NK-92 treated with Interleukin-12 subunit alpha and Interleukin-12 subunit beta, amount 100 ng/mL, for 24 hours (cell line): ENCODE measurements at regions not wholly inside any gene's neighbourhood (a gene's known extent, or its start where the extent isn't known, plus 50 kb on each side); places are given as distances from the start of the nearest gene placed in this dataset.

Experiments used
- DNase-seq: peaks from one replicate; lab custom pipeline; 2025; lab: John Stamatoyannopoulos, UW

- no peak for DNase-seq
These were observed 69.8 kb upstream of the DMAC1 start for GRCh38 chr9:7869340-7869739.

DNA sequence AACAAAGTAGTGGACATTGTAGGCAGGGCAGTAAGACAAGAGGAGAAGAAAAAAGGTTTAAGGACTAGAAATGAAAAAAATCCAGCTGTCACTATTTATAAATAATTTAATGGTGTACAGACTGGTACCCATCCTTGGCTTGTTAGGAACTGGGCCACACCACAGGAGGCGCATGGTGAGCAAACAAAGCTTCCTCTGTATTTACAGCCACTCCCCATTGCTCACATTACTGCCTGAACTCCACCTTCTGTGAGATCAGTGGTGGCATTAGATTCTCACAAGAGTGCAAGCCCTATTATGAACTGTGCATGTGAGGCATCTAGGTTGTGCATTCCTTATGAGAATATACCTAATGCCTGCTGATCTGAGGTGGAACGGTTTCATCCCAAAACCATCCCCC lies 62.6 kb upstream of the DMAC1 start:
- no peak for DNase-seq

DNA sequence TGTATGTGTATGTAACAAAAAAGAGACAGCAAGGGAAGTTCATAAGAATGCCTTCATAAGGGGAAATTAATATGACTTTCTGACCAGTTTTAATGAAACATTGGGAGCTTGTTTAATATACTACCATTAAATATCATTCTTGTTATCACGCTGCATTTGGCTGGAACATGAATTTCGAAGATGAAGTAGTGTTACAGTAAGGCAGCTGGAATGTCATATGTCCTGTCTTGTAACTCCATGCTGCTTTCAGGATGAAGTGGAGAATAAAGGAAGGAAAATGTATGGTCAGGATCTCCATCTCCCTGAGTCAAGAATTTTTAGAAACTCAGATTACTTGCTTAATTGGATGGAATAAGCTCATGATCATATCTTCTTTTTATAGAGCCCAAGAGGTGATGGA lies 61.5 kb upstream of the DMAC1 start:
- no peak for DNase-seq

DNA sequence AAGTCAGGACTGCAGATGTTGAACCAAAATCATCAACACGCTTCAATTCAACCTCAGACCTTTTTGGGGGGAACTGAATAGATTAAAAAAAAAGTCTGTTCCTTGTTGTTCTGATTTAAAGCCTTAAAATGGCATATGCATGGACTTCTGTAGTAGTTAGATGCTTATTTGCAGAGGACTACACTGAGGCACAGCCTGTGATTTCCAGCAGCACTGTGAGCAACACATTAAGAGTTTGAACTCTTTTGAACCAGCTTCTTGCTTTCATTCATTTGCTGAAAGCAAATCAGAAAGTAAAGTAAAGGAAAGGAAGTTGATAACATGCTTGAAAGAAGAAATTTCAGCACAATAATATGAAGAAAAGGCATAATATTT lies 60.7 kb upstream of the DMAC1 start:
- no peak for DNase-seq

DNA sequence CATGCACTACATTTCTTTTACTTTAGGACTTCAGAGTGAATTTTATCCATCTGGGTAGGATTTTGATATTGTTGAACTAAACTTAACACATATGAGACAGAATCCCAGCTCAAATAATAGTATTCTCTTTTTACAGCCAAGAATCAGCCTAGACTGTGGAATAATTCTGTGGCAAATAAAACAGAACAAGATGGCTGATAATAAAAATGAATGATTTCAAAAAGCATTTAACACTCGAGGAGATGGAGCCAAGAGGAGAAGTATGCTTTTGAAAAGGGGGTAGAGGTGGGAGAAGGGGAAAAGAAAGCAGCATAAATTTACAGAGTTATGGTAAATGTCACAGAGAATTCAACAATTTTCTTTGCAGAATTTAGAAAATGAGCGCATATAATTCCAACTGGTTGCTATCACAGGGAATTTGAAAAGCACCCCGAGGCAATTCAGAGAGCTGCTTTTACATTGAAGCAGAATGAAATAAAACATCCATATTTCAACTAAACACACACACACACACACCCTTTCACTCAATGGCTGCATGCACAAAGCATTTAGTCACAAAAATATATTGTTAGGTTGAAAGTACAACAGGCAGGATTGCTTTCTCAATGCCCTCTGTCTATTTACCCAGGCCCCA lies 60.2 kb upstream of the DMAC1 start:
- no peak for DNase-seq

- no peak for DNase-seq
These were observed 58.6 kb upstream of the DMAC1 start for GRCh38 chr9:7858166-7858565.

DNA sequence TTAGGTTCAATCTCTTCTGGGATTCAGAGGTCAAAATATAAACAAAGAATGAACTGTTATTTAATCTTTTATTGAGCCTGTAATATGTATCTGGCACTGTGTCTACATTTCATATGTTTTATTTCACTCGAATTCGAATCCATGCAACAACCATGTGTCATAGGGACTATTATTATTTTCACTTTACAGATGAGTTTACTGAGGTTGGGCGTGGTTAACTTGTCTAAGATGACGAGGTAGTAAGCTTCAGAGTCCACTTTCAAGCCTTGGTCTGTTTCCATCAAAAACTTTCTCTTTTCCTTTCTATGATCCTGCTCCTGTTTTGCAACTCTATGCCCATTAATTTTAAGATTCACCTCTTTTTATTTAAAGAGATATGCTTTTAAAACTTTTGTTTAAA lies 55.2 kb upstream of the DMAC1 start:
- no peak for DNase-seq
